GM18873 (cell line): ENCODE measurements at regions not wholly inside any gene's neighbourhood (a gene's known extent, or its start where the extent isn't known, plus 50 kb on each side); places are given as distances from the start of the nearest gene placed in this dataset.
"Not testable (repeated sequence)": the region's sequence is repeated elsewhere in the genome, so short reads cannot be mapped to it uniquely, and the experiment has no call there.

Source experiments
- ATAC-seq: cut with Tn5 transposase; IDR thresholded peaks from one replicate; pipeline ENCODE4 v1.9.1; 2021; ENCODE audit warnings: mild to moderate bottlenecking, moderate library complexity, moderate number of reproducible peaks; ENCODE audit not compliant: unreplicated experiment, low FRiP score

DNA sequence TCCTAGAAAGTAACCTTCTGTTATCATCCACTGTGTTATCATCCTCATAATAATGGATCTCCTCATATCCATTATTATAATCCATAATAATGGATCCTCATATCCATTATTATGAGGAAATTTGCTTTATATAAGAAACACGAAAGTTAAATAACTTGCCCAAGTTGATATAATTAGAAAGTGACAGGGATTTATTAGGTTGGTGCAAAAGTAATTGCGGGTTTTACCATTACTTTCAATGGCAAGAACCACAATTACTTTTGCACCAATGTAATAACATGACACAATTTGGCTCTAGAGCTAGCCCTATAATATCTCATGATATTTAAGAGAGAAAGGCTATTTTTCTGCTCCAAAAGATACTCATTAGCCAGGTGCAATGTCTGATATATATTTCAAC, 275.7 kb upstream of the STXBP5 start:
- ATAC-seq: no peak

DNA sequence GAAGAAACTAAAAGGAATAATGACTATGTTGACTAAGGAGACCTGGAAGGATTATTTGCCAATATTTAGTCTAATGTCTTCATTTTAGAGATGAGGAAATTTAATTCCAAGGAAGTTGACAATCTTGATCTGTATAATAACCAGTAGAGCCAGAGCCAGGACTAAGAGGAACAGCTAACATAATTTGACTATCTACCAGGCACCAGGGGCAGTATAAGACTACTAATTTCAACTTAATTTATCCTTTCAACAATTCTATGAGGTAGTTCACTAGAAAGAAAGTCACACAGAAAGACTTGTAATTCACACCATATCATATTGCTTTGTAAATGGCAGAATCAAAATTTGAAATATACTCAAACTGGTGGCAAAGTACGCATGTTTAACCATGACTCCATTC, 273.0 kb upstream of the STXBP5 start:
- ATAC-seq: no peak

DNA sequence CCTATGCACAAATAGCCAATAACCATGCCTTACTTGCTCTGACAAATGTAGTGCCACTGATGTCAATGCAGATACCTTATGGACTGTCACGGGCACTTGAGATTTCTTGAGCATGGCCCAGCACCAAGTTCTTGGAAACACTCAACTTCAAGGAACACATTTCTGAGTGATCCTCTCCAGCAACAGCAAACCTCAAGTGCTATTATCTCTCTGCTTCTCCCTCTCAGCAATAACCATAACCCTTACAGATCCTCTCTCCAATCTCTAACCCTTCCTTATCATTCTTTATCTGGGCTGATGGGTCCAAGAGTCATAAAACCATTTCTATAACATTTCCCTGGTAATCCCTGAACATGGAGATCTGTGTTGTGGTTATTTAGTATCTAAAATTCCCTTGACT, 266.9 kb upstream of the STXBP5 start:
- no peak for ATAC-seq

DNA sequence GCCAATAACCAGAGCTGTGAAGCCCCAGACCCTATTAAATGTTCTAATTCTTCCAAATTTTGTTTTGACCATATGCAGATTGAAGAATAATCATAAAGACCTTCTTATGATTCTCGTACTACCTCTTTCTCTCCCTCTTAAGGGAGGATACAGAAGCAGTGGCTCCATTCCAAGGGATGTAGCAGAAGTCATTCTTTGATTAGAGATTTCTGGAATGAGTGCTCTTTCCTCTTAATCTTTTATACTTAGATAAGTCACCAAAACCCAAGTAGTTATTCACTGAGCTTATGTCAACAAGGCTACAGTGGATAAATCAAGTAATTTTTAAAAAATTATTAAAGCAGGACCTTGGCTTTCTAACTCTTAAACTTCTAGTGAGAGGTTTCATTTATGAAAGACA, 266.0 kb upstream of the STXBP5 start:
- no peak for ATAC-seq

GRCh38 chr6:146939456-146939855, 264.8 kb upstream of the STXBP5 start:
- ATAC-seq: not testable (repeated sequence)

DNA sequence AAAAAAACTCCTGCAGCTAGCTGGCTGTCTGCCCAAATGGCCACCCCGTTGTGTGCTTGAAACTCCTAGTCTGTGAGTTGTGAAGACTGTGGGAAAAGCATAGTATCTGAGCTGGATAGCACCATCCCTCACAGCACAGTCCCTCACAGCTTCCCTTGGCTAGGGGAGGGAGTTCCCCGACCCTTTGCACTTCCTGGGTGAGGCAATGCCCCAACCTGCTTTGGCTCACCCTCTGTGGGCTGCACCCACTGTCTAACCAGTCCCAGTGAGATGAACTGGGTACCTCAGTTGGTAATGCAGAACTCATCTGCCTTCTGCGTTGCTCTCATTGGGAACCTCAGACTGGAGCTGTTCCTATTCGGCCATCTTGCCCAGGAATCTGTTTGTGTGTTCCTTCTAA, 260.6 kb upstream of the STXBP5 start:
- no peak for ATAC-seq

GRCh38 chr6:146944077-146944476, 260.1 kb upstream of the STXBP5 start:
- ATAC-seq: no peak

- no peak for ATAC-seq
Observed at GRCh38 chr6:146944809-146945208, 259.4 kb upstream of the STXBP5 start.

GRCh38 chr6:146946559-146946958, 257.7 kb upstream of the STXBP5 start:
- ATAC-seq: no peak

DNA sequence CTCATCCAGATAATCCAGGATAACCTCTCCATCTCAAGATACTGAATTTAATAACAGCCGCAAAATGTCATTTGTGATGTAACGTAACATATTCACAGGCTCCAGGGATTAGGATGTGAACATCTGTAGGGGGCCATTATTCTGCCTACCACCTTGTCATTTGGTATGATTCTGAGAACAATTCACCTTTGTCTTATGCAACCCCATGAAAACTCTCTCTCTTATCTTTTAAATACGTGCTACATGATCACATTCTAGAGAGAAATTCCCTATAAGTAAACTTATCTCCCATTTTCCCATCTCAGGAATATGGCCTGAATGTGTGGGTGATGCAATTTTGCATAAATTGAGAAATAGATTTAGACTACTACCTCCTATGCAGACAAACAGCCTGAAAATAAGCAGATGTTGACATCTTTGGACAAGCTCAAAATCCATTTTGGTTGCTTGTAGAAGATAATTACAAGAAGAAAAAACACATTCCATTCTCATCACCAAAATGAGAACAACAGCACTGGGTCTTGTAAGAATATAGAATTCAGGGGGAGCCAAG, 255.4 kb upstream of the STXBP5 start:
- ATAC-seq: no peak

DNA sequence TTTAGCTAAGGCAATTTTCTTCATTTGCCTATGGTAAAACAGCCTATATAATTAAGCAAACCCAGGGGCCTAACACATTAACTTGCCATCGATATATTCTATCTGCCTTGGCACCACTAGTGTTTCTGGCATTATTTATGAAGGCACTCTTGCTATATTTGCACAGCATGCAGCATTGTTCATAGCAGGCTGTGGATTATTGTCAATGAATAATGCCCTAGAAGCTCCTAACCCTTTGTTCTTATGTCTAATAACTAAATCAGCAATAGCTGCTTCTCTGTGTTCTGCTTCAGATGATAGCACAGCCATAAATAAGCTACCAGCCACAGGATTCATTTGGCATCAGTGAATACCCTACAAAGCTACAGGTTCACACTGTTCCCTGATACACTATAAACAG, 254.8 kb upstream of the STXBP5 start:
- no peak for ATAC-seq

DNA sequence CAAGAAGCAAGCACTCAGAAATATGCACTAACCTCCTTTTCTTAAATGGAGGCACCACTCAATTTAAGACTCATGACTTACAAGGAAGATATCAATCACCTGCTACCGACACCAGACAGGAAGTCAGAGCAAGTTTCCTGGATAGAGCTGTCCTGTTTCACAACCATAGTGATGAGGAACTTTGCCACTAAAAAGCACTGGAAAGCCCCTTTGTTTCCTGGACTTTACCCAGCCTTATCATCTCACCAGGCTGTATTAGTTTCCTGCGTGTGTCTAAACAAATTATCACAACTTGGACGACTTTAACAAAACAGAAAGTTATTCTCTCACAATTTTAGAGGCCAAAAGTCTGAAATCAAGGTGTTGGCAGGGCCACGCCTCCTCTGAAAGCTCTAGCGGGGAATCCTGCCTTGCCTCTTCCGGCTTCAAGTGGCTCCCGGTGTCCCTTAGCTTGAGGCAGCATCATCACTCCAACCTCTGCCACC, 253.8 kb upstream of the STXBP5 start:
- ATAC-seq: peak; percentile 48

DNA sequence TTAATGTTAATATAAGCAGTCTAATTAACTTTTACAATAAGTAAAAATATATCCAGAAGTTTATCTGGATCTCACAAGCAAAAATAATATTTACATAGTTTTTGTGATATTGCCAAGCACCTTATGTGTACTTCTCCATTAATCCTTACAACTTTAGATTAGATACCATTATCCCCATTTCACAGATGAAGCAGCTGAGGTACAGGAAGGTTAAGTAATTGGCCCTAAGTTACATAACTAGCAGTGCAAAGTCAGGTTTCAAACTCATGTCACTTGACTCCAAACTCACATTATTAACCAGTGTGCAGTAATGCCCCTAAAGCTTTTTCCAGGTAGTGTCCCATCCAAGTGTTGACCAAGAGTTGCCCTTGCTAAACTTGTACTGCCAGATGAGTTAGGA, 248.6 kb upstream of the STXBP5 start:
- no peak for ATAC-seq

DNA sequence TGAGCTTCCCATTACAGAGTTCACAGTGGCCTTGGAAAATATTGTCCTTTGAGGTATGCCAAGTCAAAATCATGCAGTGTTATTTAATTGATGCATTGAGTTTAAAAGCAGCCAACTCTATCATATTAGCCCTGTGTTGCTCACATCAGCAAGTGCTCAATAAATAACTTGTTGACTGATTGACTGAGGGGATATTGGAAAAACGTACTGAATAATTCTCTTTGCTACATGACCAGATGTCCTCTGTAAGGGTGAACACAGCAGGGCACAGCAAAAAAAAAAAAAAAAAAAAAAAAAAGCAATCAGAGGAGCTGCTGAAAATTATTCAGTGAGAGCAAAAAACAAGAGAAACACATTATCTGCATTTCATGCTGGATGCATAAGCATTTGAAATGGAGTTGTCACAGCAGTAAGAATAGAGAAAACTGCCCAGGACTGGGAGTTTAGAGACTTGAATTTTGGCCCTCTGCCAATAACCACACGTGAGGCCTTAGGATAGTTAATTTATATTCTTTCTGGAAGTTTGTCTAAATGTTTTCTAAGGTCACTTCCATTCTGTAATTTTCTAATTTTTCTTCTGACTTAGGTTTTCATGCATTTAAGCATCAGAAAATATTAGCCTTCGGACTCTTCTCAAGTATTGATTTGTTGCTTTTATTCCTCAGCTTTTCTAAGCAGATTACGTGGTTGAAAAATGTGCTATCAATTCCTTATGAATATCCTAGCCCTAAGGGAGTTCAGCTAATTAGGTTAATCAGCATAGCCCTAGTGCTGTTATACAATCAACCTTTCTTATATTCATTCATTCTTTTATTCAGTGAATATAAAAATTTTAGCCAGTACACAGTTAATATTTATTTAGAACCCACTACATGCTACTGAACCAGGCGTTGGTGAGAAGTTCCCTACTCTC, 246.8 kb upstream of the STXBP5 start:
- no peak for ATAC-seq

DNA sequence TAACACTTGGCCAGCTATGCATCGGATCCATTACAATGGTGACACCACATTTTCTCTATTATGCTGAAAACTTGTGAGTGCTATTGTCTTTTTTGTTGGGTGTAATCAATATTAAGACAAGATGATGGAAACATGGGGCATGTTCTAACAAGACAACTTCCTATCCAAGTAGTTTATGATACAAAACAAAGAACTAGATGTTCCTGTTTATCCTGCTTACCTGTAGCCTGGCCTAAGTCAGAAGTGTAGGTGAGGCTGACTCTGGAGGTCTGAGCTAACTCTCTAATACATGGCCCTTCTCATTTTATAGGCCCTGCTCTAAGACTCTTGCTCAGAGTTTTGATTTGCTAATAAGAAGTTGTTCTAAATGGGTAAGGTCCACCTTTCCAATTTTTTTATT, 242.4 kb upstream of the STXBP5 start:
- no peak for ATAC-seq

DNA sequence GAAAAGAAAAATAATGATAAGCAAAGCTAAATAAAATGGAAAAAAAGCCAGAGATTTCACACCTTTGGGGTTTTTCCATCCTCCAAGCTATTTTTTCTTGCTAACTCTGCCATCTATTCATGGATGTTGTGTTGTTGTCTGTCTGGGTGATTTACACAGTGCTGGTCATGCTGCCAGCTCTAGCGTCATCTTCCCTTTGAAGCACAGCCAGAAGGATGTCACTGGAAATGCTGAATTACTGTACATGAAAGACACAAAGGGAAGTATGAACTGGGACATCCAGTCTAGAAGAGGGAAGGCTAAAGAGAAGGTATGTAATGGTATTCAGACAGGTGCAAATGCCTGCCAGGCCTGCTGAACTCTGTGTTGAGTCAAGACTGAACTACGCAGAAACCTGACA, 241.9 kb upstream of the STXBP5 start:
- ATAC-seq: no peak

- no peak for ATAC-seq
Observed at GRCh38 chr6:146965110-146965689, 239.0 kb upstream of the STXBP5 start.

- ATAC-seq: no peak
Observed at GRCh38 chr6:146968041-146968760, 236.0 kb upstream of the STXBP5 start.

DNA sequence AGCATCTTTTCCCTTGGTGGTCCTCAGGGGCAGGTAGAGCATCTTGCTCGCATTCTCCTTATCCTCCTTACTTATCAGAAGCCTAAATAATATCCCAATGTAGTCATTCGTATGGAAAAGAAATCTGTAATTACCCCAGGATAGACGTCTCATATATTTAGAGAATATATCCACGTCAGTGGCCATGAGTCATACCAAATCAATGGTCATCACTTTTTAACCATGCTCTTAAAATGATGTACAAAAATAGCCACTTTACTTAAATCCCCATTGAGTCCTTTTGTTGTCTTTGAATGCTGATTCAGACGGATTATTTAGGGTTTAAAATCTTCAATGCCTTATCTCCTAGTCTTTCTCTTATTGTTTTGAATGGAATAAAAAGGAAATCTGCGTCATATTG, 231.7 kb upstream of the STXBP5 start:
- ATAC-seq: no peak

GRCh38 chr6:146974351-146974750, 229.9 kb upstream of the STXBP5 start:
- ATAC-seq: no peak

- ATAC-seq: no peak
Observed at GRCh38 chr6:146975093-146975492, 229.1 kb upstream of the STXBP5 start.
